NT2/D1 (cell line): ENCODE measurements at regions not wholly inside any gene's neighbourhood (a gene's known extent, or its start where the extent isn't known, plus 50 kb on each side); places are given as distances from the start of the nearest gene placed in this dataset.

Experiments
- SUZ12 ChIP-seq: IDR thresholded peaks from 2 replicates; pipeline ENCODE4 v1.6.1; 2011; ENCODE audit not compliant: insufficient read length, insufficient read depth; ENCODE audit errors: extremely low read depth
- YY1 ChIP-seq: IDR thresholded peaks from 2 replicates; pipeline ENCODE4 v1.6.1; 2011; ENCODE audit not compliant: insufficient read length, insufficient read depth
- ZNF274 ChIP-seq: IDR thresholded peaks from 2 replicates; pipeline ENCODE4 v1.6.1; 2011; ENCODE audit warnings: mild to moderate bottlenecking, low read depth, low read length

- TF ChIP-seq SUZ12 (no peak), ZNF274 (no peak), YY1 (no peak)
These were observed 494.5 kb upstream of the LRRC7 start for GRCh38 chr1:69073176-69073575.
